ENCODE measurements at regions not wholly inside any gene's neighbourhood (a gene's known extent, or its start where the extent isn't known, plus 50 kb on each side); places are given as distances from the start of the nearest gene placed in this dataset.

GRCh38 chr7:131897016-131897789 is 340.8 kb upstream of the PODXL start:
- TF ChIP-seq POLR2A (IDR thresholded peaks at IDR 0.05) (no peak), CTCF (IDR thresholded peaks at IDR 0.05) (no peak)
